ENCODE measurements at regions not wholly inside any gene's neighbourhood (a gene's known extent, or its start where the extent isn't known, plus 50 kb on each side); places are given as distances from the start of the nearest gene placed in this dataset.

DNA sequence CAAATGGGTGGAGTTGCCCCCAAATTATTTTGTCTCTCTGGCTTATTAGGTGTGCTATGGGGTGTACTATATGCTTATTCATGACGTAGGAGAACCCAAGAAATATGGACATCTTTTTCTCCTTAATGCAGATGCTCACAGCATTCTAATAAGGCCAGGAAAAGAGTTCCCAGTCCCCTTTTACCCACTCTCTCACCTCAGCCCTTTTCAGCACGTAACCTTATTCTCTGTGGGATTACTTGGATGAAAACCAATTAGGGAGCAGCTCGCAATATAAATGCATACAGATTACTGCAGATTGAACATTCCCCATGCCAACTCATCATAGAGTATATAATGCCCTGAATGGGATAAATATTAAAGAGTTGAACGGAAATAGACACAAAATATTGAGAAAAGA, 891.2 kb upstream of the POU3F3 start (continued):
- TF ChIP-seq, protein P1, sequence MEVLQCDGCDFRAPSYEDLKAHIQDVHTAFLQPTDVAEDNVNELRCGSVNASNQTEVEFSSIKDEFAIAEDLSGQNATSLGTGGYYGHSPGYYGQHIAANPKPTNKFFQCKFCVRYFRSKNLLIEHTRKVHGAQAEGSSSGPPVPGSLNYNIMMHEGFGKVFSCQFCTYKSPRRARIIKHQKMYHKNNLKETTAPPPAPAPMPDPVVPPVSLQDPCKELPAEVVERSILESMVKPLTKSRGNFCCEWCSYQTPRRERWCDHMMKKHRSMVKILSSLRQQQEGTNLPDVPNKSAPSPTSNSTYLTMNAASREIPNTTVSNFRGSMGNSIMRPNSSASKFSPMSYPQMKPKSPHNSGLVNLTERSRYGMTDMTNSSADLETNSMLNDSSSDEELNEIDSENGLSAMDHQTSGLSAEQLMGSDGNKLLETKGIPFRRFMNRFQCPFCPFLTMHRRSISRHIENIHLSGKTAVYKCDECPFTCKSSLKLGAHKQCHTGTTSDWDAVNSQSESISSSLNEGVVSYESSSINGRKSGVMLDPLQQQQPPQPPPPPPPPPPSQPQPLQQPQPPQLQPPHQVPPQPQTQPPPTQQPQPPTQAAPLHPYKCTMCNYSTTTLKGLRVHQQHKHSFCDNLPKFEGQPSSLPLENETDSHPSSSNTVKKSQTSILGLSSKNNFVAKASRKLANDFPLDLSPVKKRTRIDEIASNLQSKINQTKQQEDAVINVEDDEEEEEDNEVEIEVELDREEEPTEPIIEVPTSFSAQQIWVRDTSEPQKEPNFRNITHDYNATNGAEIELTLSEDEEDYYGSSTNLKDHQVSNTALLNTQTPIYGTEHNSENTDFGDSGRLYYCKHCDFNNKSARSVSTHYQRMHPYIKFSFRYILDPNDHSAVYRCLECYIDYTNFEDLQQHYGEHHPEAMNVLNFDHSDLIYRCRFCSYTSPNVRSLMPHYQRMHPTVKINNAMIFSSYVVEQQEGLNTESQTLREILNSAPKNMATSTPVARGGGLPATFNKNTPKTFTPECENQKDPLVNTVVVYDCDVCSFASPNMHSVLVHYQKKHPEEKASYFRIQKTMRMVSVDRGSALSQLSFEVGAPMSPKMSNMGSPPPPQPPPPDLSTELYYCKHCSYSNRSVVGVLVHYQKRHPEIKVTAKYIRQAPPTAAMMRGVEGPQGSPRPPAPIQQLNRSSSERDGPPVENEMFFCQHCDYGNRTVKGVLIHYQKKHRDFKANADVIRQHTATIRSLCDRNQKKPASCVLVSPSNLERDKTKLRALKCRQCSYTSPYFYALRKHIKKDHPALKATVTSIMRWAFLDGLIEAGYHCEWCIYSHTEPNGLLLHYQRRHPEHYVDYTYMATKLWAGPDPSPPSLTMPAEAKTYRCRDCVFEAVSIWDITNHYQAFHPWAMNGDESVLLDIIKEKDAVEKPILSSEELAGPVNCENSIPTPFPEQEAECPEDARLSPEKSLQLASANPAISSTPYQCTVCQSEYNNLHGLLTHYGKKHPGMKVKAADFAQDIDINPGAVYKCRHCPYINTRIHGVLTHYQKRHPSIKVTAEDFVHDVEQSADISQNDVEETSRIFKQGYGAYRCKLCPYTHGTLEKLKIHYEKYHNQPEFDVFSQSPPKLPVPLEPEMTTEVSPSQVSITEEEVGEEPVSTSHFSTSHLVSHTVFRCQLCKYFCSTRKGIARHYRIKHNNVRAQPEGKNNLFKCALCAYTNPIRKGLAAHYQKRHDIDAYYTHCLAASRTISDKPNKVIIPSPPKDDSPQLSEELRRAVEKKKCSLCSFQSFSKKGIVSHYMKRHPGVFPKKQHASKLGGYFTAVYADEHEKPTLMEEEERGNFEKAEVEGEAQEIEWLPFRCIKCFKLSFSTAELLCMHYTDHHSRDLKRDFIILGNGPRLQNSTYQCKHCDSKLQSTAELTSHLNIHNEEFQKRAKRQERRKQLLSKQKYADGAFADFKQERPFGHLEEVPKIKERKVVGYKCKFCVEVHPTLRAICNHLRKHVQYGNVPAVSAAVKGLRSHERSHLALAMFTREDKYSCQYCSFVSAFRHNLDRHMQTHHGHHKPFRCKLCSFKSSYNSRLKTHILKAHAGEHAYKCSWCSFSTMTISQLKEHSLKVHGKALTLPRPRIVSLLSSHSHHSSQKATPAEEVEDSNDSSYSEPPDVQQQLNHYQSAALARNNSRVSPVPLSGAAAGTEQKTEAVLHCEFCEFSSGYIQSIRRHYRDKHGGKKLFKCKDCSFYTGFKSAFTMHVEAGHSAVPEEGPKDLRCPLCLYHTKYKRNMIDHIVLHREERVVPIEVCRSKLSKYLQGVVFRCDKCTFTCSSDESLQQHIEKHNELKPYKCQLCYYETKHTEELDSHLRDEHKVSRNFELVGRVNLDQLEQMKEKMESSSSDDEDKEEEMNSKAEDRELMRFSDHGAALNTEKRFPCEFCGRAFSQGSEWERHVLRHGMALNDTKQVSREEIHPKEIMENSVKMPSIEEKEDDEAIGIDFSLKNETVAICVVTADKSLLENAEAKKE (CRISPR knock-in tag; IDR thresholded peaks at IDR 0.05) = no peak
- no peak for TF ChIP-seq CREB1 (CRISPR knock-in tag; IDR thresholded peaks at IDR 0.05; ENCODE audit: low read depth)
- TF ChIP-seq, protein P2, sequence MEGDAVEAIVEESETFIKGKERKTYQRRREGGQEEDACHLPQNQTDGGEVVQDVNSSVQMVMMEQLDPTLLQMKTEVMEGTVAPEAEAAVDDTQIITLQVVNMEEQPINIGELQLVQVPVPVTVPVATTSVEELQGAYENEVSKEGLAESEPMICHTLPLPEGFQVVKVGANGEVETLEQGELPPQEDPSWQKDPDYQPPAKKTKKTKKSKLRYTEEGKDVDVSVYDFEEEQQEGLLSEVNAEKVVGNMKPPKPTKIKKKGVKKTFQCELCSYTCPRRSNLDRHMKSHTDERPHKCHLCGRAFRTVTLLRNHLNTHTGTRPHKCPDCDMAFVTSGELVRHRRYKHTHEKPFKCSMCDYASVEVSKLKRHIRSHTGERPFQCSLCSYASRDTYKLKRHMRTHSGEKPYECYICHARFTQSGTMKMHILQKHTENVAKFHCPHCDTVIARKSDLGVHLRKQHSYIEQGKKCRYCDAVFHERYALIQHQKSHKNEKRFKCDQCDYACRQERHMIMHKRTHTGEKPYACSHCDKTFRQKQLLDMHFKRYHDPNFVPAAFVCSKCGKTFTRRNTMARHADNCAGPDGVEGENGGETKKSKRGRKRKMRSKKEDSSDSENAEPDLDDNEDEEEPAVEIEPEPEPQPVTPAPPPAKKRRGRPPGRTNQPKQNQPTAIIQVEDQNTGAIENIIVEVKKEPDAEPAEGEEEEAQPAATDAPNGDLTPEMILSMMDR (conservative IDR thresholded peaks at IDR 0.05; ENCODE audit: low read depth in 2 of 2) = no peak
- no peak for TF ChIP-seq ZNF114 (CRISPR knock-in tag; IDR thresholded peaks at IDR 0.05)
- no peak for TF ChIP-seq ZNF331 (CRISPR knock-in tag; IDR thresholded peaks at IDR 0.05; ENCODE audit: low read depth)
- no peak for TF ChIP-seq JUNB (IDR thresholded peaks at IDR 0.05; ENCODE audit: unreplicated experiment)
- TF ChIP-seq STAT1 (IDR thresholded peaks at IDR 0.05; ENCODE audit: unreplicated experiment) = no peak
- TF ChIP-seq POLR2AphosphoS5 (IDR thresholded peaks at IDR 0.05; ENCODE audit: low read depth) = no peak

DNA sequence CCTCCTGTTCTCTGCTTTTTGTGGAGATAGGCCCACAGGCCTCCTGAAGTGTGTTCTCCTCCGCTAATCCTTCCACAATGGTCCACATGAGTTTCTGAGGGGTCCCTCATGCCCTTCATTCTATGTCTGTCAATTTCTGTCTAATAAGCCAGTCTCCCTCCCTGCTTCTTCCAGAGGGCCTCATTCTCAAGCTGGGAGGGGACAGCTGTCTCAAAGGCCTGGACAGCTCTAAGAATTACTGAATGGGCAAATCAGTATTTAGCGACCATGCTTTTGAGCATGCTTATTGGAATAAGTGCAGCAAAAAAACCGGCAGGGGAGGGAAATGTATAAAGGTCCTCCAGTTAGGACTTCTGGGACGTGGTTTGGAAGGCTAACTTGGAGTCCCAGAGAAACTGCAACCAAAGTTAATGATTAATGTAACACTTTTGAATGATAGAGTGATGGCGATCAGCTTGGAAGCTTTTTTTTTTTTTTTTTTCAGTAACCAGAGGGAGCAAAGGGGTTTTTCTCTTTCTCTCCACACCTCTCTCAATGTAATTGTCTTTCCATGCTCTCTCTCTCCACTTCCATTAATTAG, 890.7 kb upstream of the POU3F3 start:
- Mint-ChIP-seq H3K27ac (no peak overlapping the region), H3K36me3 (ENCODE audit: low read depth) (no peaks in the 10 kb centered on the region; the same call in 2 of the 3 replicates), H3K4me3 (no peak overlapping the region), H3K9me3 (peaks cover 4% of the 10 kb centered on the region; the same call in 2 of the 3 replicates), H3K27me3 (ENCODE audit: insufficient read depth, low read depth, poor library complexity) (no peaks in the 10 kb centered on the region), H3K4me1 (peaks cover 9% of the 10 kb centered on the region; the same call in 2 of the 3 replicates)
- Histone ChIP-seq H3K27me3 (ENCODE audit: insufficient read depth) (no peaks in the 10 kb centered on the region), H2AFZ (no peak overlapping the region), H3K4me2 (no peak overlapping the region), H3K36me3 (ENCODE audit: insufficient read depth) (no peaks in the 10 kb centered on the region), H4K20me1 (replicated peaks; ENCODE audit: insufficient read depth) (no peaks in the 10 kb centered on the region), H3K4me3 (no peak overlapping the region), H3K9me2 (ENCODE audit: insufficient read depth) (no peaks in the 10 kb centered on the region), H3K27ac (ENCODE audit: low read depth) (no peak overlapping the region), H3F3A (replicated peaks; ENCODE audit: low read depth) (no peaks in the 10 kb centered on the region), H3K4me1 (ENCODE audit: insufficient read depth) (0 out of 2 replicates have a peak, but pooled peaks cover 4% of the 10 kb centered on the region), H3K79me2 (replicated peaks; ENCODE audit: insufficient read depth) (no peaks in the 10 kb centered on the region)
- ATAC-seq (no peak), DNase-seq (ENCODE audit: low spot score) (no peak)
- TF ChIP-seq JUNB (IDR thresholded peaks at IDR 0.05; ENCODE audit: unreplicated experiment) = no peak
- TF ChIP-seq, protein P1 (CRISPR knock-in tag; IDR thresholded peaks at IDR 0.05) = no peak
